Ishikawa (cell line): ENCODE measurements at regions not wholly inside any gene's neighbourhood (a gene's known extent, or its start where the extent isn't known, plus 50 kb on each side); places are given as distances from the start of the nearest gene placed in this dataset.

Experiments
- EGR1 ChIP-seq: IDR thresholded peaks from 2 replicates; pipeline ENCODE4 v1.6.1; 2012
- EP300 ChIP-seq: IDR thresholded peaks from 2 replicates; pipeline ENCODE4 v1.6.1; 2012; ENCODE audit warnings: borderline replicate concordance
- TF ChIP-seq, protein P1 (sequence below): IDR thresholded peaks from 2 replicates; pipeline ENCODE4 v1.6.1; 2012

DNA sequence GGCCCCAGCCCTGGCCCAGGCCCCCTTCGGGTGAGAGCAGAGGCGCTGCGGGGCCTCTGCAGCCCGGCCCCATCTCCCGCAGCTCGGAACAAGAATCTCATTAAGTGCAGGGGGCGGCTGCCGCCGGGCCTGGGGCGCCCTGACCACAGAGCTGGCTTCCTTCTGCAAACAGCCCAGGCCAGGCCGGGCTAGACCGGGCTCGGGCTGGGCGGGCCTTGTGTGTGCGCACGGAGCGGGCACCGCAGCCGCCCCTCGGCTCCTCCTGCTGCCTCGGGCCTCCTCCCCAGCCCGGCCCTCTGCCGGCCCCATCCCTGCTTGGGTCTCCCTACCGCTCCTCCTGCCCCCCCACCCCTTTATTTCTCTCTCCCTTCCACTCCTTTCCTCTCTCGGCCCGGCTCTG lies 83.3 kb downstream of the EFNB1 start:
- TF ChIP-seq EGR1 (no peak), EP300 (no peak)
- TF ChIP-seq, protein P1, sequence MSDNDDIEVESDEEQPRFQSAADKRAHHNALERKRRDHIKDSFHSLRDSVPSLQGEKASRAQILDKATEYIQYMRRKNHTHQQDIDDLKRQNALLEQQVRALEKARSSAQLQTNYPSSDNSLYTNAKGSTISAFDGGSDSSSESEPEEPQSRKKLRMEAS, result no peak
